ENCODE measurements at regions not wholly inside any gene's neighbourhood (a gene's known extent, or its start where the extent isn't known, plus 50 kb on each side); places are given as distances from the start of the nearest gene placed in this dataset.
"Not testable (repeated sequence)": the region's sequence is repeated elsewhere in the genome, so short reads cannot be mapped to it uniquely, and the experiment has no call there.

- H3K4me3 ChIP-seq (replicated peaks; ENCODE audit: insufficient read depth, low read length) = no peak overlapping the region
- no peak for DNase-seq (ENCODE audit: low read depth in 1 of 2, low spot score in 1 of 2)
- no peaks in the 10 kb centered on the region for H3K27me3 ChIP-seq (ENCODE audit: insufficient read depth, poor library complexity, severe bottlenecking)
- TF ChIP-seq GABPA (IDR thresholded peaks at IDR 0.05; ENCODE audit: low read depth) (no peak), REST (IDR thresholded peaks at IDR 0.05; ENCODE audit: insufficient replicate concordance, low read depth) (no peak), POLR2AphosphoS5 (IDR thresholded peaks at IDR 0.05; ENCODE audit: low read depth) (no peak), SPI1 (IDR thresholded peaks at IDR 0.05; ENCODE audit: borderline replicate concordance, low read depth) (no peak), CTCF (IDR thresholded peaks at IDR 0.05; ENCODE audit: insufficient read depth, low read length) (no peak)
- no peak overlapping the region for H3K27ac ChIP-seq (replicated peaks)
These were observed 290.7 kb upstream of the PPARGC1A start for GRCh38 chr4:24180586-24180985.

- H3K27me3 ChIP-seq (ENCODE audit: insufficient read depth, poor library complexity, severe bottlenecking) = no peaks in the 10 kb centered on the region
- no peak overlapping the region for H3K4me3 ChIP-seq (replicated peaks; ENCODE audit: insufficient read depth, low read length)
- no peak overlapping the region for H3K27ac ChIP-seq (replicated peaks)
- no peak for DNase-seq (ENCODE audit: low read depth in 1 of 2, low spot score in 1 of 2)
- TF ChIP-seq CTCF (IDR thresholded peaks at IDR 0.05; ENCODE audit: insufficient read depth, low read length) (no peak), SPI1 (IDR thresholded peaks at IDR 0.05; ENCODE audit: borderline replicate concordance, low read depth) (no peak), REST (IDR thresholded peaks at IDR 0.05; ENCODE audit: insufficient replicate concordance, low read depth) (no peak), GABPA (IDR thresholded peaks at IDR 0.05; ENCODE audit: low read depth) (no peak), POLR2AphosphoS5 (IDR thresholded peaks at IDR 0.05; ENCODE audit: low read depth) (no peak)
These were observed 289.5 kb upstream of the PPARGC1A start for GRCh38 chr4:24179201-24179840.

GRCh38 chr4:24177443-24177842, 287.6 kb upstream of the PPARGC1A start:
- DNase-seq (ENCODE audit: low read depth in 1 of 2, low spot score in 1 of 2); H3K27ac ChIP-seq (replicated peaks); H3K27me3 ChIP-seq (ENCODE audit: insufficient read depth, poor library complexity, severe bottlenecking); H3K4me3 ChIP-seq (replicated peaks; ENCODE audit: insufficient read depth, low read length): not testable (repeated sequence)

- no peak overlapping the region for H3K4me3 ChIP-seq (replicated peaks; ENCODE audit: insufficient read depth, low read length)
- H3K27ac ChIP-seq (replicated peaks) = no peak overlapping the region
- no peak for TF ChIP-seq GABPA (IDR thresholded peaks at IDR 0.05; ENCODE audit: low read depth)
- TF ChIP-seq POLR2AphosphoS5 (IDR thresholded peaks at IDR 0.05; ENCODE audit: low read depth) = no peak
- no peak for TF ChIP-seq CTCF (IDR thresholded peaks at IDR 0.05; ENCODE audit: insufficient read depth, low read length)
- no peak for TF ChIP-seq SPI1 (IDR thresholded peaks at IDR 0.05; ENCODE audit: borderline replicate concordance, low read depth)
- TF ChIP-seq REST (IDR thresholded peaks at IDR 0.05; ENCODE audit: insufficient replicate concordance, low read depth) = no peak
- DNase-seq (ENCODE audit: low read depth in 1 of 2, low spot score in 1 of 2) = no peak
- no peaks in the 10 kb centered on the region for H3K27me3 ChIP-seq (ENCODE audit: insufficient read depth, poor library complexity, severe bottlenecking)
These were observed 285.9 kb upstream of the PPARGC1A start for GRCh38 chr4:24175707-24176106.

Data from HL-60 (cell line).